Neural progenitor cell (in vitro differentiated cells): ENCODE measurements at regions not wholly inside any gene's neighbourhood (a gene's known extent, or its start where the extent isn't known, plus 50 kb on each side); places are given as distances from the start of the nearest gene placed in this dataset.
A peak's percentile ranks its signal among the peaks of the same experiment; 100 is the strongest.

ENCODE experiments used
- DNase-seq: peaks from one replicate; pipeline ENCODE4 v3.0.0-alpha.2; 2016; ENCODE audit warnings: low spot score
- H2AFZ ChIP-seq: fragments of 200-600 bp; sonication (generic); replicated peaks from 2 replicates; pipeline ENCODE4 v1.6.1; 2016; ENCODE audit warnings: antibody characterized with exemption
- H3F3A ChIP-seq: fragments of 200-600 bp; sonication (generic); 2 replicates; pipeline ENCODE4 v1.6.1; 2016; ENCODE audit warnings: antibody characterized with exemption, low read depth
- H3K27ac ChIP-seq: fragments of 200-600 bp; sonication (generic); 2 replicates; pipeline ENCODE4 v1.5.1; 2016; ENCODE audit warnings: mild to moderate bottlenecking
- H3K27me3 ChIP-seq: fragments of 200-600 bp; sonication (generic); 2 replicates; pipeline ENCODE4 v1.6.1; 2016; ENCODE audit warnings: mild to moderate bottlenecking, moderate library complexity
- H3K36me3 ChIP-seq: fragments of 200-600 bp; sonication (generic); 2 replicates; pipeline ENCODE4 v1.5.1; 2016
- H3K4me1 ChIP-seq: fragments of 200-600 bp; sonication (generic); 2 replicates; pipeline ENCODE4 v1.6.1; 2016; ENCODE audit warnings: mixed run types
- H3K4me2 ChIP-seq: fragments of 200-600 bp; sonication (generic); 2 replicates; pipeline ENCODE4 v1.6.1; 2016
- H3K4me3 ChIP-seq: fragments of 200-600 bp; sonication (generic); 2 replicates; pipeline ENCODE4 v1.5.1; 2016
- H3K79me2 ChIP-seq: fragments of 200-600 bp; sonication (generic); 2 replicates; pipeline ENCODE4 v1.6.1; 2016; ENCODE audit warnings: low read depth
- H3K9ac ChIP-seq: fragments of 200-600 bp; sonication (generic); 2 replicates; pipeline ENCODE4 v1.6.1; 2016
- H3K9me3 ChIP-seq: fragments of 200-600 bp; sonication (generic); 2 replicates; pipeline ENCODE4 v1.5.1; 2016; ENCODE audit warnings: low read depth
- H4K20me1 ChIP-seq: fragments of 200-600 bp; sonication (generic); 2 replicates; pipeline ENCODE4 v1.6.1; 2016; ENCODE audit warnings: low read depth
- H3K27ac Mint-ChIP-seq: 3 replicates; pipeline ENCODE4 v1.8.0; 2021; ENCODE audit warnings: mixed read lengths
- H3K27me3 Mint-ChIP-seq: 2 replicates; pipeline ENCODE4 v1.8.0; 2022; ENCODE audit warnings: low read depth, mild to moderate bottlenecking, inconsistent platforms, moderate library complexity, mixed read lengths; ENCODE audit not compliant: insufficient read depth
- H3K36me3 Mint-ChIP-seq: 3 replicates; pipeline ENCODE4 v1.8.0; 2021; ENCODE audit warnings: mixed read lengths
- H3K4me1 Mint-ChIP-seq: 3 replicates; pipeline ENCODE4 v1.8.0; 2021; ENCODE audit warnings: mixed read lengths
- H3K4me3 Mint-ChIP-seq: 3 replicates; pipeline ENCODE4 v1.8.0; 2021; ENCODE audit warnings: mild to moderate bottlenecking, moderate library complexity, mixed read lengths
- H3K9me3 Mint-ChIP-seq: 3 replicates; pipeline ENCODE4 v1.8.0; 2020; ENCODE audit warnings: mixed read lengths
- CTCF ChIP-seq: fragments of 200-600 bp; sonication (generic); IDR thresholded peaks from 2 replicates; pipeline ENCODE4 v1.5.1; 2017; ENCODE audit warnings: antibody characterized with exemption, mild to moderate bottlenecking
- EZH2 ChIP-seq: fragments of 200-600 bp; sonication (generic); IDR thresholded peaks from 2 replicates; pipeline ENCODE4 v1.6.1; 2017; ENCODE audit warnings: antibody characterized with exemption, mild to moderate bottlenecking, moderate library complexity
- EZH2phosphoT487 ChIP-seq: fragments of 200-600 bp; sonication (generic); IDR thresholded peaks from 2 replicates; pipeline ENCODE4 v1.6.1; 2017; ENCODE audit warnings: antibody characterized with exemption

- Histone ChIP-seq H3K27me3 (peaks cover 31% of the 10 kb centered on the region), H3K9ac (no peak overlapping the region), H3K4me2 (peak overlapping the region; percentile 87), H3K4me3 (peak overlapping the region; percentile 87), H4K20me1 (peaks cover 22% of the 10 kb centered on the region), H3K36me3 (no peaks in the 10 kb centered on the region), H2AFZ (no peak overlapping the region), H3K27ac (no peak overlapping the region), H3K4me1 (peaks cover 16% of the 10 kb centered on the region), H3K79me2 (peaks cover 24% of the 10 kb centered on the region), H3K9me3 (no peaks in the 10 kb centered on the region), H3F3A (peaks cover 30% of the 10 kb centered on the region)
- Mint-ChIP-seq H3K9me3 (no peaks in the 10 kb centered on the region), H3K36me3 (no peaks in the 10 kb centered on the region), H3K4me3 (peak overlapping the region; percentile 88), H3K27me3 (peaks cover 13% of the 10 kb centered on the region), H3K27ac (peak overlapping the region; percentile 62), H3K4me1 (peaks cover 37% of the 10 kb centered on the region)
- TF ChIP-seq EZH2 (no peak), EZH2phosphoT487 (no peak), CTCF (no peak)
- DNase-seq, result no peak
These were observed 158.5 kb upstream of the GRK3 start for GRCh38 chr22:25405841-25406509.

GRCh38 chr22:25406510-25407210, 157.8 kb upstream of the GRK3 start:
- Histone ChIP-seq H3K79me2 (peaks cover 24% of the 10 kb centered on the region), H3K36me3 (no peaks in the 10 kb centered on the region), H3K4me2 (no peak overlapping the region), H3K9me3 (no peaks in the 10 kb centered on the region), H3K4me1 (peaks cover 16% of the 10 kb centered on the region), H3K27ac (no peak overlapping the region), H4K20me1 (peaks cover 17% of the 10 kb centered on the region), H3K4me3 (no peak overlapping the region), H3K27me3 (peaks cover 31% of the 10 kb centered on the region), H3F3A (peaks cover 30% of the 10 kb centered on the region), H2AFZ (no peak overlapping the region), H3K9ac (no peak overlapping the region)
- Mint-ChIP-seq H3K9me3 (no peaks in the 10 kb centered on the region), H3K4me1 (peaks cover 34% of the 10 kb centered on the region), H3K27ac (no peak overlapping the region), H3K4me3 (peak overlapping the region; percentile 88), H3K36me3 (no peaks in the 10 kb centered on the region), H3K27me3 (peaks cover 13% of the 10 kb centered on the region)
- DNase-seq, result peak; percentile 14
- TF ChIP-seq CTCF, result no peak
- TF ChIP-seq EZH2phosphoT487, result no peak
- TF ChIP-seq EZH2, result no peak

- Histone ChIP-seq H3K27ac (no peak overlapping the region), H3K79me2 (peaks cover 17% of the 10 kb centered on the region), H3K9ac (no peak overlapping the region), H3K9me3 (no peaks in the 10 kb centered on the region), H3F3A (peaks cover 30% of the 10 kb centered on the region), H3K4me1 (peaks cover 16% of the 10 kb centered on the region), H2AFZ (no peak overlapping the region), H3K4me2 (no peak overlapping the region), H4K20me1 (peaks cover 13% of the 10 kb centered on the region), H3K36me3 (no peaks in the 10 kb centered on the region), H3K4me3 (no peak overlapping the region), H3K27me3 (peaks cover 31% of the 10 kb centered on the region)
- TF ChIP-seq EZH2 (no peak), CTCF (no peak), EZH2phosphoT487 (no peak)
- DNase-seq, result no peak
- Mint-ChIP-seq H3K4me3 (peak overlapping the region; percentile 27), H3K36me3 (no peaks in the 10 kb centered on the region), H3K4me1 (peaks cover 34% of the 10 kb centered on the region), H3K27me3 (peaks cover 15% of the 10 kb centered on the region), H3K27ac (peak overlapping the region; percentile 70), H3K9me3 (no peaks in the 10 kb centered on the region)
These were observed 157.1 kb upstream of the GRK3 start for GRCh38 chr22:25407226-25407858.
